ENCODE measurements at regions not wholly inside any gene's neighbourhood (a gene's known extent, or its start where the extent isn't known, plus 50 kb on each side); places are given as distances from the start of the nearest gene placed in this dataset.

DNA sequence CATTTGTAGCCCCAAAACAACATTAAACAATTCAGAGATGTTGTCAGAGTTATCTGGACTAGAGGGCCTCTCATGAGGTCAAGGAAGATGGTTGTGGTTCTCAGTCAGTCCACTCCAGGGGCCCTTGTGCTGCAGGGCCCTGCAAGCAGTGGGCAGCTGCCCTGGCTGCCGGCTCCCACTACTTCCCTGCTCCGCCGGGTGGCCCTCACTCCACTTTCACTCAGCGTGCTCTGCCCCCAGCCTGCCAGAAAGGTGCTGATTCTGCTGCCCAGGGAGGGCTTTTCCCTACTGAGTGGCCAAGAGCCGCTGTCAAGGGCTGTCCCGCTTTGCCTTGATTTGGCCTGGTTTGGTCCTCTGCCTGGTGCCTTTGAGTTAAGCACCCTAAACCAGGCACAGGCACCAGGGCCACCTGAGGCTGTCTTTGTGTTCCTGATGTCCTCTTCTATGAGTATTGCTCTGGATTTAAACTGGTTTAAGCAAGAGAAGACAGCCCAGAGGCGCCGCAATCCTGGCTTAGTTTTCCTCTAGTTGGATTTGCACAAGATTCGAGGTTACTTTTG is 117.2 kb downstream of the GADD45G start:
- no peaks in the 10 kb centered on the region for H3K4me1 ChIP-seq (ENCODE audit: insufficient read depth, low read length)
- Mint-ChIP-seq H3K4me1 (ENCODE audit: low read depth) (peaks cover 7% of the 10 kb centered on the region), H3K27me3 (no peaks in the 10 kb centered on the region), H3K9me3 (no peaks in the 10 kb centered on the region), H3K4me3 (no peak overlapping the region), H3K27ac (no peak overlapping the region), H3K36me3 (ENCODE audit: low read depth) (no peaks in the 10 kb centered on the region)
- DNase-seq (no peak), ATAC-seq (ENCODE audit: poor library complexity) (no peak)
- H3K36me3 ChIP-seq (ENCODE audit: insufficient read depth, low read length): no peaks in the 10 kb centered on the region
- H3K27ac ChIP-seq (ENCODE audit: low read depth in 1 of 2, low read length in 2 of 2): no peak overlapping the region
- POLR2A ChIA-PET: interaction anchor here (2.4 kb wide), 1 partner anchor 21 kb away, joined by 8 read pairs; no protein-coding TSS in a partner anchor
- H3K9me3 ChIP-seq (ENCODE audit: control insufficient read depth in 1 of 2, insufficient read depth in 1 of 2, low read length in 2 of 2): peaks cover 0 to 19% of the 10 kb centered on the region in 2 experiments
- CTCF ChIA-PET: no interaction called here
- intact Hi-C loops (cut with DNase I, micrococcal nuclease): no loop called here
- no peaks in the 10 kb centered on the region for H3K27me3 ChIP-seq (ENCODE audit: control insufficient read depth in 1 of 2, insufficient read depth in 2 of 2, low read length in 2 of 2)
- no peak for TF ChIP-seq CTCF (IDR thresholded peaks at IDR 0.05)
- H3K4me3 ChIP-seq (ENCODE audit: low read length): no peak overlapping the region

- Histone ChIP-seq H3K4me3 (ENCODE audit: low read length) (no peak overlapping the region), H3K27me3 (ENCODE audit: control insufficient read depth in 1 of 2, insufficient read depth in 2 of 2, low read length in 2 of 2) (no peaks in the 10 kb centered on the region), H3K4me1 (ENCODE audit: insufficient read depth, low read length) (no peaks in the 10 kb centered on the region), H3K27ac (ENCODE audit: low read depth in 1 of 2, low read length in 2 of 2) (no peak overlapping the region), H3K9me3 (ENCODE audit: control insufficient read depth in 1 of 2, insufficient read depth in 1 of 2, low read length in 2 of 2) (peaks cover 0 to 15% of the 10 kb centered on the region in 2 experiments), H3K36me3 (ENCODE audit: insufficient read depth, low read length) (no peaks in the 10 kb centered on the region)
- no peak for ATAC-seq (ENCODE audit: poor library complexity)
- POLR2A ChIA-PET: interaction anchor here (2.4 kb wide), 1 partner anchor 21 kb away, joined by 8 read pairs; no protein-coding TSS in a partner anchor
- intact Hi-C loops (cut with DNase I, micrococcal nuclease): no loop called here
- CTCF ChIA-PET: interaction anchor here (0.6 kb wide), 1 partner anchor 393 kb away, joined by 3 read pairs; no protein-coding TSS in a partner anchor
- Mint-ChIP-seq H3K36me3 (ENCODE audit: low read depth) (no peaks in the 10 kb centered on the region), H3K27me3 (no peaks in the 10 kb centered on the region), H3K4me3 (no peak overlapping the region), H3K9me3 (no peaks in the 10 kb centered on the region), H3K4me1 (ENCODE audit: low read depth) (peaks cover 7% of the 10 kb centered on the region), H3K27ac (no peak overlapping the region)
- DNase-seq: no peak
- TF ChIP-seq CTCF (IDR thresholded peaks at IDR 0.05): no peak
Measured at GRCh38 chr9:89722712-89723111, 117.9 kb downstream of the GADD45G start.

GRCh38 chr9:89723469-89724100 is 118.8 kb downstream of the GADD45G start:
- Mint-ChIP-seq H3K27me3 (no peaks in the 10 kb centered on the region), H3K4me1 (ENCODE audit: low read depth) (peaks cover 7% of the 10 kb centered on the region), H3K4me3 (no peak overlapping the region), H3K27ac (no peak overlapping the region), H3K36me3 (ENCODE audit: low read depth) (no peaks in the 10 kb centered on the region), H3K9me3 (no peaks in the 10 kb centered on the region)
- intact Hi-C loops (cut with DNase I, micrococcal nuclease): no loop called here
- POLR2A ChIA-PET: interaction anchor here (2.4 kb wide), 1 partner anchor 20 kb away, joined by 8 read pairs; no protein-coding TSS in a partner anchor
- no peaks in the 10 kb centered on the region for H3K27me3 ChIP-seq (ENCODE audit: control insufficient read depth in 1 of 2, insufficient read depth in 2 of 2, low read length in 2 of 2)
- DNase-seq (no peak), ATAC-seq (ENCODE audit: poor library complexity) (no peak)
- TF ChIP-seq CTCF (IDR thresholded peaks at IDR 0.05): no peak
- H3K36me3 ChIP-seq (ENCODE audit: insufficient read depth, low read length): no peaks in the 10 kb centered on the region
- H3K4me1 ChIP-seq (ENCODE audit: insufficient read depth, low read length): no peaks in the 10 kb centered on the region
- CTCF ChIA-PET: no interaction called here
- H3K9me3 ChIP-seq (ENCODE audit: control insufficient read depth in 1 of 2, insufficient read depth in 1 of 2, low read length in 2 of 2): peaks cover 0 to 6% of the 10 kb centered on the region in 2 experiments
- no peak overlapping the region for H3K27ac ChIP-seq (ENCODE audit: low read depth in 1 of 2, low read length in 2 of 2)
- H3K4me3 ChIP-seq (ENCODE audit: low read length): no peak overlapping the region

All from CD4-positive, alpha-beta T cell (primary cell).